Upper lobe of right lung (tissue), 1 donor: ENCODE measurements at regions not wholly inside any gene's neighbourhood (a gene's known extent, or its start where the extent isn't known, plus 50 kb on each side); places are given as distances from the start of the nearest gene placed in this dataset.

Source experiments
- ATAC-seq: fragments of 200-7000 bp; cut with Tn5 transposase; one replicate; pipeline ENCODE4 v1.9.1; 2020; ENCODE audit warnings: mild to moderate bottlenecking, moderate library complexity
- DNase-seq: peaks from one replicate; pipeline ENCODE4 v3.0.0-alpha.2; 2020
- H3K27ac ChIP-seq: fragments of 200-600 bp; one replicate; pipeline ENCODE4 v1.8.0; 2022
- H3K27me3 ChIP-seq: fragments of 200-600 bp; one replicate; pipeline ENCODE4 v1.8.0; 2022; ENCODE audit warnings: mild to moderate bottlenecking
- H3K36me3 ChIP-seq: fragments of 200-600 bp; one replicate; pipeline ENCODE4 v1.8.0; 2022
- H3K4me1 ChIP-seq: fragments of 200-600 bp; one replicate; pipeline ENCODE4 v1.8.0; 2022
- H3K4me3 ChIP-seq: fragments of 200-600 bp; one replicate; pipeline ENCODE4 v1.8.0; 2022; ENCODE audit warnings: mild to moderate bottlenecking
- H3K9me3 ChIP-seq: fragments of 200-600 bp; one replicate; pipeline ENCODE4 v1.8.0; 2022
- intact Hi-C: fragments of 100-400 bp; cut with DNase I; formaldehyde crosslinking; loops from one replicate; pipeline ENCODE4 v1.11.0; 2022
- TF ChIP-seq, protein P1 (sequence below): fragments of 200-600 bp; IDR thresholded peaks from one replicate; pipeline ENCODE4 v1.8.0; 2022; ENCODE audit warnings: antibody characterized with exemption
- donor health status: DM: no; HTN: yes; CAD: no; lungs with severe emphysema.

DNA sequence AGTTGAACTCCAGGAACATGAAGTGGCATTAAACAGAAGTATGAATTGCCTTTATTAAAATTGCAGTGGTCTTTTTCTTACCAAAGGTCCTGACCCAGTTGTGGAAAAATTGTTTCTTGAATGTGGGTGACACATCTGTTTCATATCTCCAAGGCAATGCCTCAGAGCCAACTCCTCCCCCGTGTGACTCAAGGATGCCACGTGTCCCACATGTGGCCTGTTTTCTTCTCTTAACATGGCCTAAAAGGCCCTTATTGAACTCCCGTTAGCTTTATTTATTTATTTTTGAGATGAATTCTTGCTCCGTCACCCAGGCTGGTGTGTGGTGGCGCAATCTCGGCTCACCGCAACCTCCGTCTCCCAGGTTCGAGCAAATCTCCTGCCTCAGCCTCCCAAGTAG is 128.4 kb upstream of the ESR1 start:
- no peaks in the 10 kb centered on the region for H3K36me3 ChIP-seq
- TF ChIP-seq, protein P1, sequence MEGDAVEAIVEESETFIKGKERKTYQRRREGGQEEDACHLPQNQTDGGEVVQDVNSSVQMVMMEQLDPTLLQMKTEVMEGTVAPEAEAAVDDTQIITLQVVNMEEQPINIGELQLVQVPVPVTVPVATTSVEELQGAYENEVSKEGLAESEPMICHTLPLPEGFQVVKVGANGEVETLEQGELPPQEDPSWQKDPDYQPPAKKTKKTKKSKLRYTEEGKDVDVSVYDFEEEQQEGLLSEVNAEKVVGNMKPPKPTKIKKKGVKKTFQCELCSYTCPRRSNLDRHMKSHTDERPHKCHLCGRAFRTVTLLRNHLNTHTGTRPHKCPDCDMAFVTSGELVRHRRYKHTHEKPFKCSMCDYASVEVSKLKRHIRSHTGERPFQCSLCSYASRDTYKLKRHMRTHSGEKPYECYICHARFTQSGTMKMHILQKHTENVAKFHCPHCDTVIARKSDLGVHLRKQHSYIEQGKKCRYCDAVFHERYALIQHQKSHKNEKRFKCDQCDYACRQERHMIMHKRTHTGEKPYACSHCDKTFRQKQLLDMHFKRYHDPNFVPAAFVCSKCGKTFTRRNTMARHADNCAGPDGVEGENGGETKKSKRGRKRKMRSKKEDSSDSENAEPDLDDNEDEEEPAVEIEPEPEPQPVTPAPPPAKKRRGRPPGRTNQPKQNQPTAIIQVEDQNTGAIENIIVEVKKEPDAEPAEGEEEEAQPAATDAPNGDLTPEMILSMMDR, result no peak
- H3K27me3 ChIP-seq, result no peaks in the 10 kb centered on the region
- no peak for ATAC-seq
- no peaks in the 10 kb centered on the region for H3K9me3 ChIP-seq
- peaks cover 10% of the 10 kb centered on the region for H3K4me1 ChIP-seq
- no peak for DNase-seq
- intact Hi-C loops, result no loop called here
- no peak overlapping the region for H3K4me3 ChIP-seq
- no peak overlapping the region for H3K27ac ChIP-seq

DNA sequence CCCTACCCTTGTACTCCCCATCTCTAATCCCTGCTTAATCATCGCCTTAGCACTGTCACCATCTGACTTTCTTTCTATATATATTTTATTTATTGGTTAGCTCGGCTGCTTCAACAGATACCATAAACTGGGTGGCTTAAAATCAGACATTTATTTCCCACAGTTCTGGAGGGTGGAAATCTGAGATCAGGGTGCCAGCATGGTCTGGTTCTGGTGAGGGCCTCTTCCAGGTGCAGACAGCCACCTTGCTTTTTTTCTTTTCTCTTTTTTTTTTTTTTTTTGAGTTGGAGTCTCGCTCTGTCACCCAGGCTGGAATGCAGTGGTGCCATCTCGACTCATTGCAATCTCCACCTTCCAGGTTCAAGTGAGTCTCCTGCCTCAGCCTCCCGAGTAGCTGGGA is 127.5 kb upstream of the ESR1 start:
- TF ChIP-seq, protein P1, result no peak
- intact Hi-C loops, result no loop called here
- peaks cover 10% of the 10 kb centered on the region for H3K4me1 ChIP-seq
- H3K9me3 ChIP-seq, result no peaks in the 10 kb centered on the region
- H3K27me3 ChIP-seq, result no peaks in the 10 kb centered on the region
- no peaks in the 10 kb centered on the region for H3K36me3 ChIP-seq
- DNase-seq (no peak), ATAC-seq (no peak)
- H3K4me3 ChIP-seq, result no peak overlapping the region
- H3K27ac ChIP-seq, result no peak overlapping the region

DNA sequence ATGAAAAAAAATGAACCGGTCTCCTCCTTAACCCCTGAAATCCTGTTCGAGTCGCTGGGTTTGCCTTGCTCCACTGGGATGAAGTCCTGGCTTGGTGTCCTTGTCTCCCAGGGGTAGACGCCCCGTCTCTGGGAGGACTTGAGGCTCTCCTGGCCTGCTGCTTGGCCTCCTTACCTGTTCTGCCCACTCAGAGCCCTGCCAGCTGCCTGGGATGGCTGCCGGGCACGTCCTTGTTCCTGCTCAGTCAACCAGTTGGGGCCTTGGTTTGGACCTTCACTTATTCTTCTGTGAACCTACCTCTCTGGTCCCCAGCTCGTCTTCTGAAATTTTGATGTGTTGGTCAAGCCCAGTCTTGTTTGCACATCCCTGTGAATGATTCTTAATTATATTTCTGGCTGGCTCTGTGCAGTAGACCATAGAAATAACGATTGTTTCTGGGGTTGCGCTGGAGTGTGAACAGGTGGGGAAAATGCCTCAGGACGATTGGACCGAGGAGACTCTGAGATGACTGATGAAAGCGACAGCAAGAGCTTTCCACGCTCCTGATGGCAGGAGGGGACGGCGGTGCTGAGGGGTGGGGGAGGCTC is 126.5 kb upstream of the ESR1 start:
- DNase-seq (no peak), ATAC-seq (no peak)
- Histone ChIP-seq H3K36me3 (no peaks in the 10 kb centered on the region), H3K4me1 (peaks cover 10% of the 10 kb centered on the region), H3K9me3 (no peaks in the 10 kb centered on the region), H3K27ac (no peak overlapping the region), H3K27me3 (no peaks in the 10 kb centered on the region), H3K4me3 (peak overlapping the region; percentile 36)
- intact Hi-C loops, result no loop called here
- TF ChIP-seq, protein P1, result no peak

DNA sequence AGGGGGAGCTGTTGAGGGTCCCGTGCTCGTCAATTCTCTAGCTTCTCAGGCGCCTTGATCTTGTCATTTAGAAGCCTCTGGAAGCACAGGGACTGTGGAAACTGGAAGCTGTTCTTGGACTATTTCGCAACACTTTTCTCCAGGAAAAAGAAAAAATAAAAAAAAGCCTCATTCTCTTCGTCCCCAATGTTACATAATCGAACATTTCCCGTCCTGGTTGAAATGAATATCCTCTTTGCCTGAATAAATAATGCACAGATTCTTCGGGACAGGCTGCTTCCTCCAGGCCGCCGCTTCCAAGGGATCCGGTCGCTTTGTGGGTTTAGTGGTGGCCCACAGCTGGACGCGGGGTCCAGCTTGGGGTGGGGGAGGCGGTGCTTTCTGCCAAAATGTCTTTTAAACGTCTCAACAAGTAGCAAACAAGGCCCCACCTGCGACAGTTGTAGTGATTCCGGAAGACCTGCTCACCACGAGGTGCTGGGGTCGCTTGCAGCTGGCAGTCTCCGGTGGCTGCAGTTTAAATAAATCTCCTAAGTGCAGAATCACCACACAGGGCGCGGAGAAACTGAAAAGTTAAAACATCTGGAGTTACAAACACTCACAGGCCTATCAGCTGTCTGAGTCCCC is 125.9 kb upstream of the ESR1 start:
- intact Hi-C loops, result no loop called here
- peak overlapping the region; percentile 51 for H3K27ac ChIP-seq
- no peak for ATAC-seq

DNA sequence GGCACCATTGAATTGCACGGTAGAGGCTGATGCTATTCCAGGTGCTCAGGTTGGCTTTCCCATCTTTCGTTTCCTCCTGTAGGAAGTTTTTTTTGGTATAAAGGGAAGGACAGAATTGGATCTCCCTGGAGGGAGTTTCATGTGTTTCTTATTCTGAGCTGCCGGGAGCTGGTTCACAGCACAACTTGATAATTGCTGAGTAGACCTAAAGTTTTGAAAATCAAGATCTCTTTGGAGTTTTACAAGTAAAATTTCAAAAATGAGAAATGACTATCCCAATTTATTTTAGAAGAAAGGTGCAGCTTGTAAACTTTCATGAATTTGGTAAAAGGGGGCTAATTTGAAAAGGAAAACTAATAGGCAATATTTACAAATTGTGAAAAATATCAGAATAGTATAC is 125.2 kb upstream of the ESR1 start:
- no peak for ATAC-seq
- peak overlapping the region; percentile 51 for H3K27ac ChIP-seq

More for the DNA sequence above, 125.9 kb upstream of the ESR1 start:
- Histone ChIP-seq H3K27me3 (no peaks in the 10 kb centered on the region), H3K4me1 (peaks cover 10% of the 10 kb centered on the region), H3K36me3 (no peaks in the 10 kb centered on the region), H3K9me3 (no peaks in the 10 kb centered on the region), H3K4me3 (peak overlapping the region; percentile 36)
- DNase-seq, result no peak
- TF ChIP-seq, protein P1, result no peak

More for the DNA sequence above, 125.2 kb upstream of the ESR1 start:
- Histone ChIP-seq H3K4me3 (no peak overlapping the region), H3K4me1 (peaks cover 10% of the 10 kb centered on the region), H3K36me3 (no peaks in the 10 kb centered on the region), H3K9me3 (no peaks in the 10 kb centered on the region), H3K27me3 (no peaks in the 10 kb centered on the region)
- TF ChIP-seq, protein P1, result no peak
- DNase-seq, result no peak
- intact Hi-C loops, result no loop called here
